Suppressor macrophage treated with lipopolysaccharide for 4 hours (primary cell): ENCODE measurements at regions not wholly inside any gene's neighbourhood (a gene's known extent, or its start where the extent isn't known, plus 50 kb on each side); places are given as distances from the start of the nearest gene placed in this dataset.

Experiments used
- DNase-seq: peaks from one replicate; pipeline ENCODE4 v3.0.0-alpha.2; 2020

DNA sequence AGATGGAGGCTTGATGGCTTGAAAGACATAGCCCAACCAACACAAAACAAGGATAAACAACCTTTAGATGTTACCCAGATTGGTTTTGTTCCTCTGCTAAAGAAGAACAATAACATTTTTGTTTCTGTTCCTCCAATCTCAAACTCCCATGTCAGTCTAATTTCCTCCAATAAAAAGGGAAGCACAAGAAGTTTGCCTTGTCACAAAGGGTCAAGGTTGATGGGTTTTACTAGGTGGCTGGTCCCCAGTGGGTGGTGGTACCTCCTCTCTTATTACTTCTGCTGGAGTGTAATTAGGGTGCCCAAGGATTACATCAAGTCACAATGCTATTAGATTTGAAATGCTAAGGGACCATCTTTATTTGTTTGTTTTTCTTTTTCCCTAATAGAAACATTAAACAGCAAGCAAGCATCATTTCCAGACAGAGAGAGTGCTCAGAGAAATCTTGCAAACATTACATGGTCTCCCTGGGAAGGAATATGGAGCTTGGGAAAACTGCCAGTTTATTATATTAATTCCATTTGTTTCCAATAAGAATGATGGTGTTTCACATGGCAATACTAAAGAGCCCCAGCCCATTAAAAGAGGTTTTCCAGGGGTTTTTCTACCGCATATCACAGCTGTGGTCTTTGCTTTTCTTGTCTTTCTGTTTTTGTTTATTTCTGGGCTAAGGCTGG is 78.3 kb upstream of the AOAH start:
- no peak for DNase-seq

DNA sequence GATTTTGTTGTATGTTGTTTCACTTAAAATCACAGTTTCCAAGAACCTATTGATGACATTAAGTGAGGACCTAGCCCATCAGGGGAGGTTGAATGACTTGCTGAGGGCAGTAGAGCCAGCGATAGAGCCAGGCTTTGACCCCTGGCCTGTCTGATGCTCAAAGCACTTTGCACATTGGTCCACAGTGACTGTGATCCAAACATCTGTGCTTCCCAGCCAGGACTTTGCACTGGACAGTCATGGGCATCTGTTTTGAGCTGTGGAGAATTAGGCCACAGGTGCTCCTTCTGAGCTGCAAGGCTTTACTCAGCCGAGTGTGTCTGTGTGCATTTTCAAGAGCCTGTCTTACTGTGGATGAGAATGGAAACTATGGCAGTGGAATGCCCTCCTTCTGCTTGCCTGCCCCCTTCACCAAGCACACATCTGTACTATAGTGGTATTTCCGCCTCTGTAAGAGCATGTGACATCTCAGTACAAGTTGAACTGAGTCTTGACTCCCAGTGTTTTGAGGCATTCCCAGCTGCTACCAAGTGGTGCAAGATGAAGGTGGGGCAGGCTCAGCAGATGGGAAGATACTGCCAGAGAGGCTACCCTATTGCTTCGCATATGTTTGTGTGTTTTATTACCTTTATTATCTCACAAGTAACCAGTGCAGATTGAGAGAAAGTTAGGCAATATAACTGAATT is 72.7 kb upstream of the AOAH start:
- no peak for DNase-seq

DNA sequence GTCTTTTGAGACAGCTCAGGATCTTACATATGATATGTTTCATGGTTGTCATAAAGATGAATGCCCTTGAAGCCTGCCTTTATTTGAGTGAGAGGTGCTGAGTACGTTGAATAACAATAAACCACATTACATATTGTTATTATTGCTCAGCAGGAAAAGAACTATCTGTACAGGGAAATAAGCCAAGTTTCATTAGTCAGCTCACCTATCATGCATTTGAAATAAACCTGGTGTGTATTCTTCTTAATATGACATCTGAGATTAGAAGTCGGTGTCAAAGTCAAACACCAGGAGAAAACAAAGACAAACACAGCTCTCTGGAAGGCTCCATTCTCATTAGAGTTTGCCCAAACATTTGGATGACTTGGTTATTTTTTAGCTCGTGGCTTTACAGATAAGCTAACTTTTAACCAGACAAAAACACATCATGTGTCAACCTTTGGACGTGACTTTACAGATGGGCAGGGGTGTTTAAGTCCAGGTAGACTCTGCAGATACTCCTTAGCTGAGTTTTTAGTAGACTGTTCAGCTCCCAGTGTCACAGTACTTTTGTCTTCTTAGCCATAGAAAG is 71.2 kb upstream of the AOAH start:
- DNase-seq: no peak

DNA sequence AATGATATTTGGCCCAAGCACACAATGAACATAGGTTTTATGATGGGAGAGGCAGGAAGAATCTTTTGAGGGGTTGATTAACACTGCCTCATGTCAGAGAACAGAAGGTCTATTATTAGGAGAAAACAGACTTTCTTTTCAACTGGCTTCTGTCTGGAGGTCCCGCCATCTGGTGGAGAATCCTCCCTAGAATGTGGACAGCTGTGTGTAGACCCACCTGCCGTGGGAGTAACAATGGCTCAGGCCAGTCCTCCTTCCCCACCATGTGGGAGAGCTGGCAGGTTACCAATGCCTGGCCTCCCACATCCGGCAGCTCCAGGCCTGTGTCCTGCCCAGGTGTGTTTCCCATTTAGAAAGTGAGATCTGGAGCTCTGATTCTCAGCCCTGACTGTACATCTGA is 70.4 kb upstream of the AOAH start:
- DNase-seq: no peak

DNA sequence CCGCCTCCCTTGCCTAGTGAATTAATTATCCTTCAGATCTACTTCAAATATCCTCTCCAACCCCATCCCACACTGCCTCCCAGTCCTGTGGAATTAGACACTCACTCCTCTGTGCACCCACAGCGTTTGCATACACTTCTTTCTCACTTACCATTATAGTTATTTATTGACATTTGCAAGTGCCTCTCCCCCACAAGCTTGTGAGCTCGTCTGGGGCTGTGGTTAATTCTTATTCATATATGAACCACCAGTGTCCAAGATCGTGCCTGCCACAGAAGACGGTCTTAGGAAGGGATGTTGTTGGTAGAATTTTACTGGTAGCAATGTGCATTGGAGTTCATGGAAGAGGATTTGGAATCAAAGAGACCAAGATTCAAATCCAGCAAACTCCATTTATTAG is 68.1 kb upstream of the AOAH start:
- no peak for DNase-seq

DNA sequence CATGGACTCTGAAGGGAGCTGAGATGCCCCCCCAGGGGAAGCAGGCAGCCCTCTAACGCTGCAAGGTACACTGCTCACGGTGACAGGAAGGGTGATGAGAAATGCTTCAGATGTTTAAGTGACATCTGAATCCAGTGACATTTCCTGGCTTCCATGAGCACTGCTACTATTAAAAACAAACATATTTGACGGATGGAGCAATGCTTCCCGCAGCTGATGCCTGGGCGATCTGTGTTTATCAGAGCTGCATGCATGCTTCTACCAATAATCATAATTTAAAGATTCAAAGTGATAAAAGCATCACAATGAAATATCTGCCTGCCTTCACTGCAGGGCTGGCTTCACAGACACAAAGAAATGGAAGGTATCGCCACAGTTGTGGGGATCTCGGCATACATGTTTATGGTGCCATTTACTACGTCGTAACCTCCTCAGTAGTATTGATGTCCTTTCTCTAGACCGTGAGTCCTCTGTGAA is 66.1 kb upstream of the AOAH start:
- no peak for DNase-seq

DNA sequence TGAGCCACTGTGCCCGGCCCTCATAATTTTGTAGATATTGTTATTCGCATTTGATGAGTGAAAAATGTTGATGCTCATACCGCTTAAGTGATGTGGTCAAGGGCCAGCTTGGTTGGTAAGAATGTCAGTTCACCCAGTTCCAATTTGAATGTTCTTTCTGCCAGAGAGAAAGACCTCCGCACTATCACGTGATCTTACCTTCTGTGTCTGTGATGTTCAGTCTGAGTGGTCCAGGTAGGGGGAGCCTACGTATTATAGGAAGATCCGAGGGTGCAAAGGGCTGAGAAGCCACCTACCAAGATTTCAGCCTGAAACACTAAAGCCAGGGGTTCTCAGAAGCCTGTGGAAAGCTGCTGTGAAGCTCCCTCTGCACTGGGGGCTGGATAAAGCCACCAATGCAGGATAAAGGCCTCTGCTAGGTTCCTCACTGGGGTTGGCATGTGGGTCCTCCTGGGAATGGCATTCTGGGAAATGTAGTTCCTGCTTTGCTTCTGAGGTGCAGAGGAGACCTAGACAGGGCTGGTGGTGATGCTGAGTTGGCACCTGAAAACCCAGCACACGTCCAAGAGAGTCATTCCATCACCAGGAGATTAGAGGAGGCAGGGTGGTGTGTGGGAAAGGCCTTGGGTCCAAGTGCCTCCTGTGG is 64.7 kb upstream of the AOAH start:
- DNase-seq: no peak

DNA sequence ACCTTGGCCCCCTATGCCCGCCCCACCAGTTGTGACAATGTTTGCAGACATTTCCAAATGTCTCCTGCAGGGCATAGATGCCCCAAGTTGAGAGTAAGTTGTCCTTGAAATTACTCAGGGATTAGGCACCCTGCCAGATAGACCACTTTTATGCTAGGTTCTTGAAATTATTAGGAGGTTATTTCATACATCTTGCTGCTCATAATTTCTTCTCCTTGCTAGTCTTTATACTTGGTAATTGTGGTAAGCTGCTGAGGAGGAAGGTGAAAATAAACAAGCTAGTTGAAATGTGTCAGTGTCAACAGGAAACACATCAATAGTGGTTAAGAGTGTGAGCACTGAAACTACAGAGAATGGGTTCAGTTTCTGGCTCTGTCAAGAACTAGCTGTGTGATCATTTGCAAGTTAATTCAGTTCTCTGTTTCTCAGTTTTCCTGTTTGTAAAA is 63.7 kb upstream of the AOAH start:
- DNase-seq: no peak

DNA sequence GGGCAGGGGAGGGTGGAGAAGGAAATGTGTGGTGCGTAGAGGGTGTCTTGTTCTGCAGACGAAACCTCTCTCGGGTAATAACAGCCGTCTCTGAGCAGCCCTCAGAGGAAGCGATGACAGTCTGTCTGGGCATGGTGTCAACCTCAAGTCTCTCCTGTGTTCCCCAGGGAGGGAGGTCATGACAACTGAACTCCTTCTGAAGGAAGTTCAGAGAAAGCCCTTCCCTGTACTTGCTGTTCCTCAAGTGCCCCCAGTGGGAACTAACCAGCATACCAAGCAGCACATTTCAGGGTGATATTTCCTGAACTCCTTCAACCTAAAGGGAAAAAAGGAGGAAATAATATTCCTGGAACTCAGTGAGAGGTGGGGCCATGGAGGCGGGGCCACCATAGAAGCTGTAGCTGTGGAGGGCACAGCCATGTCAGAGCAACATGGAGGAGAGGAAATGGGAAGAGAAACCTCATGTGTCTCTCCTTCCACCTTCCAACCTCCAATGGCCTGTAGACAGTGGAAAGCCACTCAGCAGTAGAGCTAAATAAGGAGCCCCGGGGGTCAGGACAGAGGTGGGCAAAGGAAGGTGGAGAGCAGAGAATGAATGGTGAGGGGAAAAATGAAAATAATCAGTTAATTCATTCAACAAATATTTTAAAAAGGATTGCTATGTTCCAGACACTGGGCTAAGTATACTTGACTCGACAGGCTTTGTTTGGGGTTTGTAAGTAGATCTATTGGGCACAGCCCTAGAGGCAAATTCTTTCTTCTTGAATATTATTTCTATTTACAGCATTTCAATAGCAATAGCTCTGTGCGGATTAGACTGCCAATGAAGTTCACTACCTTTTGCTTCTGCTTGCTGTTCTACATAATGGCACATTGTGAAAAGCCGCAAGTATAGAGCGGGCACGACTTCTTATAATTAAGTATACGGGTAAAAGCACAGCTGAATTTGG is 61.0 kb upstream of the AOAH start:
- DNase-seq: peak; percentile 63

DNA sequence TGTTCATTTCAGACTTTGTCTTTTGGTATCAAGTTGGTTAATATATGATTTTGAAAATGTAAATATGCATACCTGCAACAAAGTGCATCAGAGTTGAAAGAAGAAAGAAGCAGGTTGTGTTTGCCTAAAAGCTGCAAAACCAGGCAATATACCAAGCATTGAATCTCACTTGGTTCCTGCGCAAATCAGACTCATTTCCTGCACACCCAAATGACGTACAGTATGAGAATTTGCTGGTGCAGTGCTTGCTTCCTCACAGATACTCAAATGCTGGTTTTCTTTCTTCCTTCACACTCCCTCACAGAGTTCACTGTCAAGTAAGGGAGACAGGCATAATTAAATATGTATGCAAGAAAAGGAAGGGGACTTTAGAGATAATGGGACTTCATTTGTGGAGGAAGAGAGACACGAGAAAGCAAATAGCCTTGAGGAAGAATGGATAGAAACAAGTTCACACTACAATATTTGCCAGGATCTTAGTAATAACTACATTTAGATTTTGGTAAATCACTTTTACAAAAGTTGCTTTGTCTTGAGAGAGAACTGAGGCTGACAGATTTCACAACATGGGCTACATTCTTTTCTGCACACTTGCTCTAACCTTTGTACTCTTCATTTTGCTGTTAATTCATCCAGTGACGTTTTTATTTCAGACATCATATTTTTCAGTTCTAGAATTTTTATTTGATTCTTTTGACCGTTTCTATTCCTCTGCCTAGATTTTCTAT is 56.9 kb upstream of the AOAH start:
- no peak for DNase-seq

DNA sequence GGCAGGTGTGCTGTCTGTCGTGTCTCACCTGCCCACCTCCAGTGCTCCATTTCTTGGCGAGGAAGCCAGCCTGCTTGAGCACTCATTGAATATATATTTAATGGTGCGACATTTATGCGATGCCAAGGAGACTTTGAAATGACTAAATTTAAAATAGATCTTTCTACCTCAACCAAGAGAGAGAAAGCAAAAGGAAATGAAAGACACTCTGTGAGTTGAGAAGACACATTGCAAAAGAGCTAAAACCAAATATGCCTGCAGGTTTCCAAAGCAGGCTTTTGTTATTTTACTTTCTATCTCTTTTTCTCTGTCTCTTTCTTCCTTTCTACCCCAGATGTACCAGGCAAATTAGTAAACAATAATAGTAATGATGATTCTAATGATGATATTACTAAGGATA is 53.6 kb upstream of the AOAH start:
- no peak for DNase-seq

DNA sequence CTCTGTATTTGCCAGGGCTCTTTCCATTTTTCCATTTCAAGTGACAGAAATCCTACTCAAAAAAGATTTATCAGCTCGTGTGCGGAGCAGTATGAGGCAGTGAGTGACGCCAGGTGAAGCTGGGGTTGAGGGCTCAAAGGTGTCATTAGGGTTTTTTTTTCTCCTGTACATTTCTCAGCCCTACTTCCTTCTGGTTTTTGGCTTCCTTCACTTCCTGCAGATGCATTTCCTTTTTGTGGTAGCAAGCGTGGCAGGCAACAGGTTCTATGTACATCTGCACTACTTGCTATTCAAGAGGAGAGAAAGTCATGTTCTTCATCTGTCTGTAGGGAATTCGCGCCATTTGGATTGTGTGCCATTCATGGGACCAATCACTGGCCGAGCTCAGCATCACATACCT is 52.8 kb upstream of the AOAH start:
- no peak for DNase-seq

DNA sequence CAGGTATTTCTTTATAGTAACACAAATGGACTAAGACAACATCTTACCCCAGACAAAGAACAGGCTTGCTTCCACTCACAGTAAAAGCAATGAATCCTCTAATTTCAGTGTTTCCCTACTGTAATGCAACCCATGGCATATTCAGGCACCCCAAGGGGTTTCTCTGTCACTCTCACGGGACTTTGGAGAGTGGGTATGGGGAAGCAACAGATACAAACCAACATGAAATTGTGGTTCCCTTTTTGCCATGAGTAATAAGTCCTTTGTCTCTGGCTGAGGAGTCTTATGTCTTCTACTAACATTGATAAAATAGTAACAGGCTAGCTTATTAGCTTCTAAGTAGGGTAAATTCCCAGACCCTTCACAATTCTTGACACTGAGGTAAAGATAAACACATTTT is 51.4 kb upstream of the AOAH start:
- DNase-seq: peak; percentile 89

DNA sequence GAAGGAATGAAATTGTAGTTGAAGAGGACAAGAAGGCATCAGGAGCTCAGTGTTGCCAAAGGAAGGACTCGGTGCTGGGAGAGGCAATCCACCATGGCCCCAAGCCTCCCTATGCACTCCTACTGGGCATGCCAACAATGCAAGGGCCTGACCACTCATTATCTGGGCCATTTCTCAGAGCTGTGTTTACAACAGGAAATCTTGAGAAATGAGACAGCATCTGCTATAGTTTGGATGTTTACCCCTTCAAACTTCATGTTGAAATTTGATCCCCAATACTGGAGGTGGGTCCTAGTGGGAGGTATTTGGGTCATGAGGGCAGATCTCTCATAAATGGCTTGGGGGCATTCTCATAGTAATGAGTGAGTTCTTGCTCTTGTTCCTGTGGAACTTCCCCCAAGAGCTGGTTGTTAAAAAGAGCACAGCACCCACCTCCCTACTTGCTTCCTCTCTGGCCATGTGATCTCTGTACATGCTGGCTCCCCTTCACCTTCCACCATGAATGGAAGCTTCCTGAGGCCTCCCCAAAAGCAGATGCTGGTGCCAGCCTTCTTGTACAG is 50.8 kb upstream of the AOAH start:
- DNase-seq: peak; percentile 56
